BE2C (cell line): ENCODE measurements at regions not wholly inside any gene's neighbourhood (a gene's known extent, or its start where the extent isn't known, plus 50 kb on each side); places are given as distances from the start of the nearest gene placed in this dataset.

Experiments
- DNase-seq: peaks from one replicate; pipeline ENCODE4 v3.0.0-alpha.2; 2020
- H3K27me3 ChIP-seq: fragments of 250-450 bp; sonication (Bioruptor Pico); 2 replicates; pipeline ENCODE4 v1.5.1; 2020; ENCODE audit warnings: mild to moderate bottlenecking
- H3K36me3 ChIP-seq: fragments of 250-450 bp; sonication (Bioruptor Pico); 2 replicates; pipeline ENCODE4 v1.5.1; 2020; ENCODE audit warnings: mild to moderate bottlenecking
- H3K4me1 ChIP-seq: fragments of 250-450 bp; sonication (Bioruptor Pico); 2 replicates; pipeline ENCODE4 v1.5.1; 2020
- H3K4me3 ChIP-seq: 2 replicates; pipeline ENCODE4 v1.5.1; 2011; ENCODE audit warnings: low read depth, low read length
- H3K9me3 ChIP-seq: fragments of 250-450 bp; sonication (Bioruptor Pico); 2 replicates; pipeline ENCODE4 v1.5.1; 2020
- TF ChIP-seq, protein P1 (sequence below): IDR thresholded peaks from 2 replicates; pipeline ENCODE4 v1.5.1; 2012; ENCODE audit warnings: mild to moderate bottlenecking, low read depth, low read length

DNA sequence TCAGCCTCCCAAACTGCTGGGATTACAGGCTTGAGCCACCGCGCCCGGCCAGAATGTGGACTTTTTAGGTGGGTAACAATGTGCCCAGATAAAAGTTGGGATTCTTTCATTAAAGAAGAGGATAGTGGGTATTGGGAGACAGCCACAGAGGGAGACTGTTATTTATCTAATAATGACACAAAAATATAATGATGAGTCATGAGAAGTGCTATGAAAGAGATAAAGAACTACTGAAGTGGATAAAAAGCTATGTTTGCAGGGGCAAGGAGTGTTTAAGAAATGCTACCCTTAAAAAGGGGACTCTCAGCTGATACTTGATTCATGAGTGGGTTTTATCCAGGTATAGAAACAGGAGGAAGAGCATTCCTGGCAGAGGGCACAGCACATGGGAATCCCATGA is 143.6 kb upstream of the ERCC6L2 start:
- TF ChIP-seq, protein P1, sequence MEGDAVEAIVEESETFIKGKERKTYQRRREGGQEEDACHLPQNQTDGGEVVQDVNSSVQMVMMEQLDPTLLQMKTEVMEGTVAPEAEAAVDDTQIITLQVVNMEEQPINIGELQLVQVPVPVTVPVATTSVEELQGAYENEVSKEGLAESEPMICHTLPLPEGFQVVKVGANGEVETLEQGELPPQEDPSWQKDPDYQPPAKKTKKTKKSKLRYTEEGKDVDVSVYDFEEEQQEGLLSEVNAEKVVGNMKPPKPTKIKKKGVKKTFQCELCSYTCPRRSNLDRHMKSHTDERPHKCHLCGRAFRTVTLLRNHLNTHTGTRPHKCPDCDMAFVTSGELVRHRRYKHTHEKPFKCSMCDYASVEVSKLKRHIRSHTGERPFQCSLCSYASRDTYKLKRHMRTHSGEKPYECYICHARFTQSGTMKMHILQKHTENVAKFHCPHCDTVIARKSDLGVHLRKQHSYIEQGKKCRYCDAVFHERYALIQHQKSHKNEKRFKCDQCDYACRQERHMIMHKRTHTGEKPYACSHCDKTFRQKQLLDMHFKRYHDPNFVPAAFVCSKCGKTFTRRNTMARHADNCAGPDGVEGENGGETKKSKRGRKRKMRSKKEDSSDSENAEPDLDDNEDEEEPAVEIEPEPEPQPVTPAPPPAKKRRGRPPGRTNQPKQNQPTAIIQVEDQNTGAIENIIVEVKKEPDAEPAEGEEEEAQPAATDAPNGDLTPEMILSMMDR = no peak
- no peaks in the 10 kb centered on the region for H3K27me3 ChIP-seq

DNA sequence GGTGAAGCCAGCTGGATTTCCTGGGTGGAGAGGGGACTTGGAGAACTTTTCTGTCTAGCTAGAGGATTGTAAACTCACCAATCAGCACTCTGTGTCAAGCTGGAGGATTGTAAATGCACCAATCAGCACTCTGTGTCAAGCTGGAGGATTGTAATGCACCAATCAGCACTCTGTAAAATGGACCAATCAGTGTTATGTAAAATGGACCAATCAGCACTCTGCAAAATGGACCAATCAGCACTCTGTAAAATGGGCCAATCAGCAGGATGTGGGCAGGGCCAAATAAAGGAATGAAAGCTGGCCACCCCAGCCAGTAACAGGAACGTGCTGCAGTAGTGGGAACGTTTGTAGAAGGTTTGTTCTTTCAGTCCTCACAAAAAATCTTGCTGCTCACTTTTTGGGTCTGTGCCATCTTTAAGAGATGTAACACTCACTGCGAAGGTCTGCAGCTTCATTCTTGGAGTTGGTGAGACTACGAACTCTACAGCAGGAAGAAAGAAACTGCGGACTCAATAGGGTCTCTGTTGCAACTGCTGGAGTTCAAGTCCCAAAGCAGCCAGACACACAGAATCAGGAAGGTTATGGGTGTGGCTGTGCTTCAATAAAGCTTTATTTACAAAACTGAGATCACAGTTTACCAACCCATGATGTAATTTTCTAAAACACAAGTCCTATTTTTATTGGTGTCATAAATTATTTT is 145.7 kb upstream of the ERCC6L2 start:
- Histone ChIP-seq H3K4me3 (no peak overlapping the region), H3K9me3 (no peaks in the 10 kb centered on the region), H3K36me3 (no peaks in the 10 kb centered on the region), H3K27me3 (no peaks in the 10 kb centered on the region), H3K4me1 (peaks cover 15% of the 10 kb centered on the region)
- DNase-seq = no peak
- TF ChIP-seq, protein P1 = no peak

More for the DNA sequence above, 143.6 kb upstream of the ERCC6L2 start:
- no peaks in the 10 kb centered on the region for H3K9me3 ChIP-seq
- H3K4me1 ChIP-seq = peaks cover 16% of the 10 kb centered on the region
- no peak overlapping the region for H3K4me3 ChIP-seq
- H3K36me3 ChIP-seq = no peaks in the 10 kb centered on the region
- DNase-seq = no peak

DNA sequence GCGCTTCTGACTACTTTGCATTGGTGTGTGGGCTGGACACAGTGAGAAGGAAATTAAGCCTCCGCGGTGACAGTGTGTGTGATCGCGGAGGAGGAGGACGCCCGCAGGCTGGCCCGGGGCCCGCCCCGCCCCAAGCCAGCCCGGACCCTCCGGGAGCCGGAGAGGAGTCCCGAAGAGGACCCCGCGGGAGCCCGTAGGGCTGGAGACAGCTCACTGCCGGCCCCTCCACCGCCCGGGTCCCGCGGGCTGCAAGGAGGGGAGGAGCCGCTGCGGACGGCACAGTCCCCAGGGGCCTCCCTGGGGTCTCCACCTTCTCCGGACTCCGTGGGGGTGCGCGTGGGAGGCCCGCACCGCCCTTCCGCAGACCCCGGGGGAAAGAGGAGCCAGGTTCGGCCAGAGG is 146.4 kb upstream of the ERCC6L2 start:
- H3K36me3 ChIP-seq = no peaks in the 10 kb centered on the region
- TF ChIP-seq, protein P1 = no peak

DNA sequence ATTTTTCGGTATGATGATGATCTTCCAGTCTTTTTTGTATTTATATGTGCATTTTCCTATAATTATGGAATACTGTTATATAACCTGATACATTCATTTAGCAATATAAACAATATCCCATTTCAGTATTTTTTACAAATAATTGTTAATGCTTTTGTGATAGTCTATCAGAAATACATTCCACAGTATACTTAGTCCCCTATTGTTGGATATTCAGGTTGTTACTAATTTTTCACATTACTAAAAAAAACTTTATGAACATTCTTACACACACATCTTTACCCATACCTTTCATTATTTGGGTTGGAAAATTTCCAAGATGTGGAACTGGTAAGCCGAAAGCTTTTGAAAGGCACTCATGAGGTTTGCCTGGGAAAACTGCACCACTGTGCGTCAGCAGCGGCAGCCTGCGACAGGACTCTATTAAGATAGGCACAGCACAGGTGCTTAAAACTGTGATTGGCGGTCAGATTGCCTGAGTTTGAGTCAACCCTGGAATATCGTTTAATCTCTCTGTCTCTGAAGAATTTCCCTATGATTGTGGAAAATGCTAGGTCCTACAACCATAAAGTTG is 147.5 kb upstream of the ERCC6L2 start:
- H3K36me3 ChIP-seq = no peaks in the 10 kb centered on the region
- H3K9me3 ChIP-seq = no peaks in the 10 kb centered on the region
- H3K4me3 ChIP-seq = no peak overlapping the region
- no peak for DNase-seq
- H3K4me1 ChIP-seq = peaks cover 5% of the 10 kb centered on the region; the same call in 1 of the 2 replicates
- no peaks in the 10 kb centered on the region for H3K27me3 ChIP-seq
- TF ChIP-seq, protein P1 = no peak

More for the DNA sequence above, 146.4 kb upstream of the ERCC6L2 start:
- Histone ChIP-seq H3K27me3 (no peaks in the 10 kb centered on the region), H3K4me1 (peaks cover 8% of the 10 kb centered on the region; the same call in 1 of the 2 replicates), H3K4me3 (no peak overlapping the region), H3K9me3 (no peaks in the 10 kb centered on the region)
- no peak for DNase-seq

DNA sequence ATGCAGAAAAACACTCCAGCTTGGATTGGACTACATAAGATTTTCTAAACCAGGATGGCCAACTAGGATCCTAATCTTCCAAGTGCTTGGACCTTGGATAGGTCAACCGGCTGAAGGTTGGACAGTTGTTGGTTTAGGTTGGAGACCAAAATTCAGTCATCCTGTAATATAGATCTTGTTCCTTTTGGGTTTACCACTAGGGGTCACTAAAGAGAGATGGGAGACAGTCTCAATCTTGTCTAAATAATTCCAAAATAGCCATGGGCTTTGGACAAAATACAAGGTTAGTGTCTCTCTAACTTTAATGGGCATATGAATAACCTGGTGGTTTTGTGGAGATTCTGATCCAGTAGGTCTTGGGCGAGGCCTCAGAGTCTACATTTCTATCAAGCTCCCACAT is 148.7 kb upstream of the ERCC6L2 start:
- H3K36me3 ChIP-seq = no peaks in the 10 kb centered on the region
- H3K9me3 ChIP-seq = no peaks in the 10 kb centered on the region
- DNase-seq = no peak
- H3K27me3 ChIP-seq = no peaks in the 10 kb centered on the region
- TF ChIP-seq, protein P1 = peak; percentile 84
- H3K4me1 ChIP-seq = no peaks in the 10 kb centered on the region
- H3K4me3 ChIP-seq = no peak overlapping the region

DNA sequence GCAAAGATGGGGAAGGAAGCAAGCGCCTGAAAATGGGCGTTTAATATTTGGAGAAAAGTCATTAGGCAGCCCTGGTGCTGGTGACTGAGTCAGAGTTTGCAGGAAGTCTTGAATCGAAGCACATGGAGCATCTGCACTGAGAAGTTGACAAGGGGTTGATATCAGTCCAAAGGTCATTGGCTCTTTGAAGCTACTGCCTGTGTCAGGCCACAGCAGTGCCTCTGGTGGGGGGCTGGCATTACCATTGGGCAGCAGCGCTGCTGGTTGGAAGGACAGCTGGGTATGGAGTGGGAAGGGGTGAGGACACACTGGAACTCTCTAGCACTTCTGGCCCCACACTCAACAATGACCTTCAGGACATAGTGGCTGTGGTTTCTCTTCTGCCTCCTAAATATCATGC is 150.4 kb upstream of the ERCC6L2 start:
- H3K36me3 ChIP-seq = no peaks in the 10 kb centered on the region
- H3K4me3 ChIP-seq = no peak overlapping the region
- no peak for DNase-seq
- no peaks in the 10 kb centered on the region for H3K4me1 ChIP-seq
- H3K9me3 ChIP-seq = no peaks in the 10 kb centered on the region
- H3K27me3 ChIP-seq = no peaks in the 10 kb centered on the region
- TF ChIP-seq, protein P1 = no peak
